Natural killer cell (primary cell): ENCODE measurements at regions not wholly inside any gene's neighbourhood (a gene's known extent, or its start where the extent isn't known, plus 50 kb on each side); places are given as distances from the start of the nearest gene placed in this dataset.

Source experiments
- ATAC-seq, 3 donors: fragments of 150-1000 bp in 2 of 3; fragments of 200-7000 bp in 1 of 3; cut with Tn5 transposase; 1 replicate in 1 of 3; 2 replicates in 2 of 3; pipeline ENCODE4 v1.10.0; 2021; ENCODE audit warnings: mild to moderate bottlenecking in 2 of 3, moderate library complexity in 2 of 3
- DNase-seq, 2 donors: peaks; one replicate each; pipeline versions ENCODE4 v3.0.0 to v3.0.0-alpha.2; 2013 to 2021; ENCODE audit warnings: mixed read lengths in 1 of 2
- H3K27ac ChIP-seq: one replicate; pipeline ENCODE4 v1.5.1; 2013; ENCODE audit warnings: mild to moderate bottlenecking, low read length
- H3K27me3 ChIP-seq: one replicate; pipeline ENCODE4 v1.6.1; 2013; ENCODE audit warnings: low read length; ENCODE audit not compliant: control insufficient read depth, insufficient read depth
- H3K36me3 ChIP-seq: one replicate; pipeline ENCODE4 v1.6.1; 2013; ENCODE audit warnings: low read length; ENCODE audit not compliant: control insufficient read depth, insufficient read depth
- H3K4me1 ChIP-seq: one replicate; pipeline ENCODE4 v1.6.1; 2013; ENCODE audit warnings: low read length; ENCODE audit not compliant: control insufficient read depth, insufficient read depth
- H3K4me3 ChIP-seq: one replicate; pipeline ENCODE4 v1.5.1; 2013; ENCODE audit warnings: low read length
- H3K9me3 ChIP-seq: one replicate; pipeline ENCODE4 v1.6.1; 2013; ENCODE audit warnings: low read length; ENCODE audit not compliant: control insufficient read depth, insufficient read depth
- H3K27ac Mint-ChIP-seq, 2 donors: one replicate each; pipeline ENCODE4 v1.8.0; 2022; ENCODE audit warnings: mild to moderate bottlenecking in 2 of 2, mixed read lengths in 2 of 2, moderate library complexity in 1 of 2
- H3K27me3 Mint-ChIP-seq, 2 donors: one replicate each; pipeline ENCODE4 v1.8.0; 2022; ENCODE audit warnings: low read depth in 2 of 2, mixed read lengths in 2 of 2
- H3K36me3 Mint-ChIP-seq: one replicate; pipeline ENCODE4 v1.8.0; 2022; ENCODE audit warnings: mixed read lengths
- H3K4me1 Mint-ChIP-seq, 2 donors: one replicate each; pipeline ENCODE4 v1.8.0; 2022; ENCODE audit warnings: mixed read lengths in 2 of 2
- H3K4me3 Mint-ChIP-seq: one replicate; pipeline ENCODE4 v1.8.0; 2022; ENCODE audit warnings: mild to moderate bottlenecking, moderate library complexity, mixed read lengths
- H3K9me3 Mint-ChIP-seq, 2 donors: one replicate each; pipeline ENCODE4 v1.8.0; 2022; ENCODE audit warnings: mixed read lengths in 2 of 2
- WGBS: methylation state at CpG from one replicate; pipeline ENCODE4 v1.1.7; 2013; ENCODE audit warnings: missing lambda C conversion rate; ENCODE audit not compliant: insufficient coverage; 5-methylcytosine and 5-hydroxymethylcytosine counted together
- intact Hi-C: fragments of 100-400 bp; cut with micrococcal nuclease; formaldehyde crosslinking; loops from one replicate; pipeline ENCODE4 v1.14.2; 2022
- TF ChIP-seq, protein P1 (sequence below): fragments of 200-600 bp; IDR thresholded peaks from one replicate; pipeline ENCODE4 v1.8.0; 2022; ENCODE audit warnings: antibody characterized with exemption

DNA sequence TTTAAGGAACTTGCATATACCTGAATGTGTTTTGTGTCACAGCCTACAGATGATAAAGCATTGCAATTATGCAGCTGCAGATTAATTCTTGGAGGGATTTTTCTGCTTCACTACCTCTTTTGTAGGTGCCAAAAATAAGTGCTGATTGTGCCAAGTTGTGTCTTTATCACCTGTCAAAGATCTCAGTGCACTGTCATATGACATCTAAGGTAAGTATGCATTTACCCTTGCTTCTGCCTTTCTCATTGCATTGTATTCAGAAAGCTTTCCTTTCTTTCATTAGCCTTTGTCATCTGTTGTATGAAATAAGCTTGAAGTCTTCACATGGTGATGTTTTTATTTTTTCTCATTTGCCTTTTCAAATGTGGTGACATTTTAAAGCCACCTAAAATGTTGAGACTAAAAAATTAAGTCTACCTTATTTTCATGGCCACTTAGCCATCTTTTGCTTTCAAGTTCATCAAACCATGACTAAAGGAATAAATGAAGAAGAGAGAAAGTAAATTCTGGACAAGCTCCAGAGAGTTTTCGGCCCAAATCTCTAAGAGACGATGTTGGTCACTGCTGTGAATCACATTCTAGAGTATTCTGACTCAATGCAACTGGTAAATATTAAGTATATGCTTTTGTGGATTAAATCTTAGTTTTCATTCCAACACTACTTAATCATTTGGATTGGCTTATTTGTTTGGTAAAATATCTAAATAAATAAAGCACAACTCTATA is 381.8 kb upstream of the EPHA3 start:
- H3K9me3 Mint-ChIP-seq: peaks cover 16 to 23% of the 10 kb centered on the region in 2 donors
- no peak overlapping the region for H3K4me3 ChIP-seq
- H3K4me1 ChIP-seq: no peaks in the 10 kb centered on the region
- H3K36me3 ChIP-seq: no peaks in the 10 kb centered on the region
- no peak overlapping the region for H3K27ac Mint-ChIP-seq
- H3K27me3 Mint-ChIP-seq: no peaks in the 10 kb centered on the region
- WGBS: 88% methylated on average over 2 of the region's 2 CpGs
- no peak for ATAC-seq
- no peak for DNase-seq
- TF ChIP-seq, protein P1, sequence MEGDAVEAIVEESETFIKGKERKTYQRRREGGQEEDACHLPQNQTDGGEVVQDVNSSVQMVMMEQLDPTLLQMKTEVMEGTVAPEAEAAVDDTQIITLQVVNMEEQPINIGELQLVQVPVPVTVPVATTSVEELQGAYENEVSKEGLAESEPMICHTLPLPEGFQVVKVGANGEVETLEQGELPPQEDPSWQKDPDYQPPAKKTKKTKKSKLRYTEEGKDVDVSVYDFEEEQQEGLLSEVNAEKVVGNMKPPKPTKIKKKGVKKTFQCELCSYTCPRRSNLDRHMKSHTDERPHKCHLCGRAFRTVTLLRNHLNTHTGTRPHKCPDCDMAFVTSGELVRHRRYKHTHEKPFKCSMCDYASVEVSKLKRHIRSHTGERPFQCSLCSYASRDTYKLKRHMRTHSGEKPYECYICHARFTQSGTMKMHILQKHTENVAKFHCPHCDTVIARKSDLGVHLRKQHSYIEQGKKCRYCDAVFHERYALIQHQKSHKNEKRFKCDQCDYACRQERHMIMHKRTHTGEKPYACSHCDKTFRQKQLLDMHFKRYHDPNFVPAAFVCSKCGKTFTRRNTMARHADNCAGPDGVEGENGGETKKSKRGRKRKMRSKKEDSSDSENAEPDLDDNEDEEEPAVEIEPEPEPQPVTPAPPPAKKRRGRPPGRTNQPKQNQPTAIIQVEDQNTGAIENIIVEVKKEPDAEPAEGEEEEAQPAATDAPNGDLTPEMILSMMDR: no peak
- no peak overlapping the region for H3K27ac ChIP-seq
- H3K4me1 Mint-ChIP-seq: no peaks in the 10 kb centered on the region
- no peaks in the 10 kb centered on the region for H3K9me3 ChIP-seq
- H3K27me3 ChIP-seq: no peaks in the 10 kb centered on the region
- no peaks in the 10 kb centered on the region for H3K36me3 Mint-ChIP-seq
- intact Hi-C loops: no loop called here
- no peak overlapping the region for H3K4me3 Mint-ChIP-seq

DNA sequence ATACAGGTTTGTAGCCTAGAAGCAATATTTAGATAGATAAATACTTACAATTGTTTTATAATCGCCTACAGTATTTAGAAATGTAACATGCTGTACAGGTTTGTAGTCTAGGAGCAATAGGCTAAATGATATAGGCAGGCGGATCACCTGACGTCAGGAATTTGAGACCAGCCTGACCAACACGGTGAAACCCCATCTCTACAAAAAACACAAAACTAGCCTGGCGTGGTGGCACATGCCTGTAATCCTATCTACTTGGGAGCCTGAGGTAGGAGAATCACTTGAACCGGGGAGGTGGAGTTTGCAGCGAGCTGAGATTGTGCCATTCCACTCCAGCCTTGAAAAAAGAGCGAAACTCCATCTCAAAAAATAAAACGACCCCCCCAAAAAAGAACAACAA is 375.2 kb upstream of the EPHA3 start:
- DNase-seq: no peak
- H3K27ac ChIP-seq: no peak overlapping the region
- ATAC-seq: no peak
- H3K4me1 ChIP-seq: no peaks in the 10 kb centered on the region
- no peaks in the 10 kb centered on the region for H3K36me3 ChIP-seq
- TF ChIP-seq, protein P1: no peak
- peaks cover 4% of the 10 kb centered on the region for H3K9me3 ChIP-seq
- Mint-ChIP-seq H3K27ac (no peak overlapping the region), H3K27me3 (no peaks in the 10 kb centered on the region), H3K4me3 (no peak overlapping the region), H3K4me1 (no peaks in the 10 kb centered on the region), H3K9me3 (peaks cover 14 to 18% of the 10 kb centered on the region in 2 donors), H3K36me3 (no peaks in the 10 kb centered on the region)
- WGBS: 87% methylated on average over 7 of the region's 9 CpGs
- H3K27me3 ChIP-seq: no peaks in the 10 kb centered on the region
- intact Hi-C loops: no loop called here
- H3K4me3 ChIP-seq: no peak overlapping the region

DNA sequence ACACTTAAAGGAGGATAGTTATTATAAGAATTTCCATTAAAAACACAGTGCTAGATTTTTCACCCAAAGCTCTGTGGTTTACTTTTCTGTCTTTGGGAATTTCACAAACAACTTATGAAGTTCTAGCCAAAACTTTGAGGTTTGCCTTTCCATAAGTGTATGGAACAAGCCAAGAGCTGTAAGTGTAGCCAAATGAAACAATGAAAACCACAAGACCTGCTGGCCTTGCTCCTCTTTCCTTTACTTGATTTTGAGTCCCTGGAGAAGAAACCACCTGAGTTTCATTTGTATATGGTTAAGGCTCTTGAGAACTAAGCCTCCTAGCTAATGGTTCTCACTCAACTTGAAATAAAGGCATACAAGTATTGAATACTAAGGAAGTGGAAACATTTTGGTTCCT is 365.3 kb upstream of the EPHA3 start:
- TF ChIP-seq, protein P1: no peak
- no peaks in the 10 kb centered on the region for H3K27me3 Mint-ChIP-seq
- Histone ChIP-seq H3K9me3 (peaks cover 13% of the 10 kb centered on the region), H3K27me3 (no peaks in the 10 kb centered on the region), H3K4me1 (no peaks in the 10 kb centered on the region), H3K36me3 (no peaks in the 10 kb centered on the region), H3K27ac (no peak overlapping the region), H3K4me3 (no peak overlapping the region)
- DNase-seq (no peak), ATAC-seq (no peak)
- H3K4me1 Mint-ChIP-seq: no peaks in the 10 kb centered on the region
- intact Hi-C loops: no loop called here
- no peak overlapping the region for H3K27ac Mint-ChIP-seq
- H3K36me3 Mint-ChIP-seq: peaks cover 6% of the 10 kb centered on the region
- H3K4me3 Mint-ChIP-seq: no peak overlapping the region
- peaks cover 13 to 14% of the 10 kb centered on the region in 2 donors for H3K9me3 Mint-ChIP-seq
